CD4-positive, alpha-beta T cell treated with Interleukin-17A for 1 hour (primary cell): ENCODE measurements at regions not wholly inside any gene's neighbourhood (a gene's known extent, or its start where the extent isn't known, plus 50 kb on each side); places are given as distances from the start of the nearest gene placed in this dataset.
A peak's percentile ranks its signal among the peaks of the same experiment; 100 is the strongest.

Experiments used
- DNase-seq: peaks from one replicate; pipeline ENCODE4 v3.0.0-alpha.2; 2020

DNA sequence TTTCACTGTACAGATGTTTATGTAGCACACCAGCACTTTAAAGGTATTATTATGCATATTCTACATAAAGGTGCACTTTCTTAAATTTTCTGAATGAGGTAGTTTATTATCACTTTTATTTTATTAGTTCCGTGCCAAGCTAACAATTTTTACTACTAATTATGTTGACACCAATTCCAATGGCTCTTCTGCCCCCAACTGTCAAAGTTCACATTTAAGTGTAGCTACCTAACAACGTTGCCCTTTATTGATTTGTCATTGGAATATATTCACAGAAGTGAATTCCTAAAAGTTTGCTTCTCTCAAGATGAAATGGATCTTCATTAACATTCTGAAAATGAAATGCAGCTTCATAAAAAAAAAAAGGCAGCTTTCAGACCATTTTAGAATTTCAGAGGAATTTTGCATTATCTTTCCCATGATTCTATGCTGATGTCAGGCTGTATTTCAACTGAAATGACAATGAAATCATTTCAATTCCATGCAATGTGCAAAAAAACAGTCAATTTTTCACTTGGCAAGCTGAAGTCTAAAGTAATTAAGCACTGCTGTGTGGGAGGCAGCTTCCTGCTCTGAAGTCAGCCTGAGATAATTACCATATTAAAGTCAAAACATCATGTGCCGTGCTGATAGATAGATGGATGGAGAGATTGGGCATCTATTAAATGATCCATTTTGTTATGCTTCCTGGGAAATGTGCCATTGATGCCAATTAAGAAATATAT is 229.2 kb downstream of the TTLL7 start:
- no peak for DNase-seq

DNA sequence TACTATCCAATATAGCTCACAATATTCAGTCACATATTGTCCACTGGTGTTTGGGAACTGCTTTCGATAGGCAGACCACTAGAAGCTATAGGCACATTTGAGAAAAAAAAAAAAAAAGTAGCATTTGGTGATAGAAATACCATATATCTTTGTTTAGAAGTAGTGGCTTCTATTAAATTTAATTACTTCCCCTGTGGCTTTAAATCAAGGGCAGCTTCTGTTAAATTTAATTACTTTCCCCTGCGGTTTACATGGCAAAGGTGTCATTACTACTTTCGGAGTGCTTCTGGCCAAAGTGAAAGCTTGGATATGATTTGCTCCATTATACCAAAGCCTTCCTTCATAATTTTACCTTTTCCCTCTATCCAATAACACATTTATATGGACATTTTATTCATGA is 229.9 kb downstream of the TTLL7 start:
- DNase-seq = no peak

DNA sequence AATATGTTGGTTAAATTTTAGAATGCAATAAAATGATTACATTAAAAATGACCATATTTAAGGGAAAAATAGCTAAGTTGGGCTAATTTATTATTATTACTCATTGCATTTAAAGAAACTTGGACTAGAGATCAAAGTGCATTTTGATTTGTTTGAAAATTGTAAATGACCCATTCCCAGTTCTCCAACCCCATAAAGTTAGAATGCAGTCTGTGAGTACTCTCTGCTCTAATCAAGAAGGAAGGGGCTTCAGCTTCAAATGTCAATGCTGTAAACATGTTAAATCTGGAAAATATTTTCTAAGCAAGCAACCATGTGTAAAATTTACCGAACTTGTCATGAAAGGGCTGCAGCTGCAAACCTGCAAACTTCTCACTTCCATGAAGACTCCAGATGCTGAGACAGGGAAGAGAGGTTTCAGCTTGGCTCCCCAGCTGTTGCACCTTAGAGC is 232.7 kb downstream of the TTLL7 start:
- DNase-seq = no peak

DNA sequence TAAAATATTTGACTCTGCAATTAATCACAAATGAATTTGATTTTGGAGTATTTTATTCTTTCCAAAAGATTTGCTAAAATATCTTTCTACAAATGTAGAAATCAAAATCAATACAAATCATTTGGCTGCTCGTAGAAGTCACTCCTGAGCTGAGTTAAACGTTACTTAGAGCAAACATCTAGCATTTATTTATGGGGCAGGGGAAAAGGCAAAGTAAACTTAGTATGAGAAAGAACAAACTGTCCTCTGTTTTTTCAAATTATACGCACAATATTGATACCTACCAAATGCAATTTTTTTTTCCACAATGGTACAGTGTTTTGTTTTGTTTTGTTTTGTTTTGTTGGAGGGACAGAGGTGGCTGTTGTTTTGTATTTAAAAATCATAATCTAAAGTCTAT is 233.8 kb downstream of the TTLL7 start:
- no peak for DNase-seq

DNA sequence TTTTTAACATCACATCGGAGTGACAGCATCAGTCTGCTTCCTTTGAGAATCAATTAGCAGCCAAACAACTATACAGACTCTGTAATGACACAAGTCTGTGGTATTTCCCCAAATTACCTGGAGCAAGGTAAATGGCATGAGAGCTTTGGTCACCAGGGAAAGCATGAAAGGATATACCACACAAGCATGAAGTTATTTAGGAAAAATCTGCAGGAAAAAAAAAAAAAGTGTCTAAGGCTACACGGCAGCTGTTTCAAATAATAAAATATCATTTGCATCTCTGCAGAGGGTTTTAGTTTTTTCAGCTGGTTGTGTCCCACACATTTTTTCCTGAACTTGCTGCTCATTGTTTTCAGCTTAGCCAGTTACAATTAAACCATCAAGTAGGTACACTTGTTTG is 234.7 kb downstream of the TTLL7 start:
- DNase-seq = no peak

DNA sequence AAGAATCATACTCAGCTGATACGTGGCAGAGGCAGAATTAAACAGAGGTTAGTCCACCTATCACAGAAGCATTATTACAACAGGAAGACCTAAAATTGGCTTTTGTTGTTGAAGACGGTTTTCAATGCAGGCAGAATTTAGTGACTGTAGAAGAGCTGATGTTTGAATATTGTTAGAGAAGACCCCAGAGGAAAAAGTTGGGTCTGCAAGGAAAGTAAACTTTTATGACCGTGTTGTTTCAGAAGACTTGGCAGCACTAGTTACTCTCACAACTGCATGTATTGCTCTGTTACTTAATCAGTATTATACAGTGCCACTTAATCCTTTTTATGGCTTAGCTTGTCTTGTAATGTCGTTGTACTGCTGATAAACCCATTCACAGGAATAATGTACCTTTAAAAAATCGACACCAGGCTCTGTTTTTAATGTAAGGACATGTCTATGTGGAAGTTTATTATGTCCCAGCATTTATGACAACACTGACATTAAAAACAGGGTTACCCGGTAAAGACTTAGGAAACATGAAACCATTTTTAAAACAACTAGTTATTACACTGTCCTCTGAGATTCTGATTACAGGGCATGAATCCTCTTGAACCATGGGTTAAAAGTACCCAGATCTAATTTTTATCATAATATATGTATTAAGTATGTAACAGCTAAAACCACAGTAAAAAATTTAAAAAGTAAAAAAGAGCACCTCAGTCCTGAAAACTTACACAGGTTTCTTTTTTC is 235.4 kb downstream of the TTLL7 start:
- no peak for DNase-seq

DNA sequence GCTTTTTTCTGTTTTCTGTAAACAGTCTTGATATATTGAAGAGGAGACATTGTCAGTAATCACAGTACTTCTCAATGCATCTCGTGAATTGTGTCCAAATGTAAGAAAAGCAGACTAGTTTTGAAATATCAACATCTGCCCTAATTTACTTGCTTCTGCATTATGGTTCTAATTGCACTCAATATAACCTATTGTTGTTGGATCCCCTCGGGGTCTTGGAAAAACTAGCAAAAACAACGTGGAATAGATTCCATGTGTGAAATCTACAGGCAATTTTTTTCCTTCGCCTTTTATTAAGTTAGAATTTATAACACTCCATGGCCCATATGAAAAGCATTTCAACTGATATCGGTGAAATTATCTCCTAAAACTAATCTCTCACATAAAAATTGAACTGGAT is 236.5 kb downstream of the TTLL7 start:
- DNase-seq = no peak

DNA sequence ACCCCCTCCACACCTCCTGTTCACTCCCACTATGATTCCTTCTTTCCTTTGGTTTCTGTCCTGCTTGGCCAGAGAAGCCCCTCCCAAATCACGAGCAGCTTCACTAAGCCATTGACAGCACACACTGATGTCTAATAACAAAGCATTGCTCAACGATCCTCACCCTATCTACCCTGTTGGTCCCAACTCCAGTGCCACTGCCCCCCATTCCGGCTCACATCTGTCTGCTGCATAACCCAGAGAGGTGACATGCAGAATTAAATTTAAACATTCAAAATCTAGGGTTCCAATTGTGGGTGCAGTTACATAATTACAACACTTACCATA is 236.9 kb downstream of the TTLL7 start:
- no peak for DNase-seq

DNA sequence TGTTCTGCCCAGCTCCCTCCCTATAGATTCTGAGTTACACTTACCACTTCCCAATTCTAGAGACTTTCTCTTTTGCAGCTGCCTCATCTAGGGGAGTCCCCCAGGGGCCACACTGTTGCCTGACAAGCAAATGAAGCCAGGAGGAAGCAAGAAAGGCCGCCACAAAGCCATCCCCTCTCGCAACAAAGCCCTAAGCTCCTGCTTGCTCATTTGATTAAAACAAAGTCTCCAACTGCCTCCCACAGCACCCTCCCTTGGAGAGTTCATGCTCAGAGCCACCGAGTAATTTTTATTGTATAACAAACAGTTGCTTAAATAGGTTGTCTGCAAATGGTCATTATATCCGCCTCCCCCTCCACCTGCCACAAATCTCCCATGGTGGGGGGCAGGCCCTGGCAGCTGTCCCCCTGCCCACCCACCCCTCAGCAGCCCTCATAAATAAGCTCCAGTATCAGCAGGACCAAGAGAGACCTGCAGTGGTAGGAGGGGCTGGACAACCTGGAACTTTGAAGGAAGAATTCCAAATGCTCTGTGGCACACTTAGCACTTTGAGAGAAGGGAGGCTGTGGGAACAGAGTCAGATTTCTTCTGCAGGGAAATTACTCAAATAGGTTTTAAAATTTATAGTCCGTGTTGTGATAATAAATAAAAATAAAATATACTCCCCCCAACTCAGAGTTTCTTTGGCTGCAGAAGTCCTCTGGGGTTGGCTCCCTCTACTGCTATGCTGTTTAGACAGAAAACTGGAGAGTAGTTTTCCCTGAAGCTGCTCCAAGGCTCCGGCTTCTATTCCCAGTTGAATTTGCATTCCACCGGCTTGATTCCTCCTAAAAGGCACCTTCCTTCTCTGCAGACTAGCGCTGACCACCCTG is 237.5 kb downstream of the TTLL7 start:
- DNase-seq = peak; percentile 3

DNA sequence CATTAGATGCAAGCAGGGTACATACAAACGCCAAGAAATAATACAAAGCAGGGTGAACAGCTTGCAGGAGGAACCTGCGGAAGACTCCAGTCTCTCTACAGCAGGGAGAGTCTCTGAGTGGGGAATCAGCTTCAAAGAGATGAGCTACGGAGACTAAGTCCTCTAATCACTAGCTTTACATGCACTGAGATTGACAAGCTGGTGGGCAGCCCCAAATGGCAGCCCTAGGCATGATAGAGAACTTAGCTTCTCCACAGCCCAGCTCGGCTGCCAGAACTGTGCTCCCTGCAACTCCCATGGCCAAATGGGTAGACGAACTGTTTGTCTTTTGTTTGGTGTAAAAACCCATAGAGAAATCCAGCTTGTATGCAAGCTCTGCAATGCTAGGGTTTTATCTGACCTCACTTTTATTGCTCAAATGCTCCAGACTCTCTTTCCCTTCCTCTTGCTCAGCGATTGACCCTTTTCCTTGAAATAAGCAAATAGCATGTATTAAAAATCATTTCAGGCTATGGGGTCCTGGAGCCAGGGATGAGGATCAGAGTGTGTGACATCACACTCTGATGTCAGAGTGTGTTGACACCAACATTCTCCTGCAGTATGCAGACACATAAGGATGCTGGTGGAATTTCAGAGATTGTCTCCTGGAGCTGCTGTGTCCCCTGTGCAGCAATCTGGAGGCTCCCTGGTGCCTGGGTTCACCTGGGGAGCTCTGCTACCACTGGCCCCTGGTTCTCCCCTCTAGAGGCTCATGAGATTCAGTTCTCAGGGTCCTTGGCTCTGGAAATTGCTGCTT is 238.5 kb downstream of the TTLL7 start:
- no peak for DNase-seq

DNA sequence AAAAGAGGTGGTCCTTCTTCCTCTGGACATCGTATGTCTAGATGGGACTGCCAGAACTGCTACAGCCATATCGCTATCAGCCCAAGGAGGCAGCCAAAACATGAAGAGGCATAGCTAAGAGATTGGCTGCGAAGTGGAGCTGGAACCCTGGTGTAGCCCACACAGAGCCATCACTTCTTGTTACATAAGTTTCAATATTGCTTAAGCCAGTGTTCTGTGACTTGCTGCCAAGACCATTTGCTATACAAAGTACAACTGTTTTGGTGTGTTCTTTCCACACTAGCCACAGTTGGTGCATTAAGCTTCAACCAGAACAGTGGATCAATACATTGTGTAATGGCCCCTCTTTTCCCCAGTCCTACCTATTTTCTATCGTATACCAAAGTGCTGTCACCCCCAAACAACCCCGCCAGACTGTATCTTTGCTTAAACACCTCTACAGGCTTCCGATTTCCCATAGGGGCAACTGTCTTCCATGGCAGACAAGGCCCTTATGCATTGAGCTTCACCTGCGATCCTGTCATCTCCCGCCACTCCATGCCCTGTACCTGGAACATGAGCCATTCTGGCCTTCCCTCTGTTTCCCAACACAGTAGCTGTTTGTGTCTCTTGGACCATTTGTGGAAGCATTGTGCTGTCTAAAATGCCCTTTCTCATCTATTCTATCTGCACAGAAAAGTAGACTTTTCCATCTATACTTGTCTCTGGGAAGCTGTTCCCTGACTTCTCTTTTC is 241.8 kb downstream of the TTLL7 start:
- no peak for DNase-seq

DNA sequence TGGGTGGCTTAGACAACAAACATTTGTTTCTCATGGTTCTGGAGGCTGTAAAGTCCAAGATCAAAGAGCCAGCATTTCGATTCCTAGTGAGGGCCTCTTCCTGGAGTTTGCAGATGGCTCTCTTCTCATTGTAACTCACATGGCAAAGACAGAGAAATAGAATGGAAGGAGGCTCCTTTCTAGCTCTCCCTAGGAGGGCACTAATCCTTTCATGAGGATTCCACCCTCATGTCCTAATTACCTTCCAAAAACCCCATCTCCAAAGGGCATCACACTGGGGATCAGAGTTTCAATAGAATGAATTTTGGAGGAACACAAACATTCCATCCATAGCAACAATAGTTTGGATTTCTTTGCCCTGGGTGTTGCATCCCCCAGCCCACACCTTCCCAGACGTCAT is 247.3 kb downstream of the TTLL7 start:
- DNase-seq = no peak

DNA sequence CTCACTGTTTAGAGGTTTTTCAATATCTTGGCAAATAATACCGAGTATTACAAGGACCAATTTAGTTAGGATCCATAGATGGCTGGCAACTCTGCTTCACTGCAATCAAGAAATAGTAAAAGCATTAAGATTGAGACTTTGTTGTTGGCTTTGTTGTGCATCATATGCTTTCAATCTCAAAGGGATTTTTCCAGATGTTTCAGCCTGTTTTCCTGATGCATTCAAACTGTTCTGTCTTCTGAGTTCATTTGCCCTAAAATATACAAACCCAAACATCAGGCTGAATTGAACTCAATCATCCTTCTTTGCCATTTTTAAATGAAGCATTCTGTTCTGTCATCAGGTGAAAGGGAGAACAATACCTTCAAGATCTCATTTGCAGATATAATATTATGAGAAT is 248.7 kb downstream of the TTLL7 start:
- DNase-seq = no peak

DNA sequence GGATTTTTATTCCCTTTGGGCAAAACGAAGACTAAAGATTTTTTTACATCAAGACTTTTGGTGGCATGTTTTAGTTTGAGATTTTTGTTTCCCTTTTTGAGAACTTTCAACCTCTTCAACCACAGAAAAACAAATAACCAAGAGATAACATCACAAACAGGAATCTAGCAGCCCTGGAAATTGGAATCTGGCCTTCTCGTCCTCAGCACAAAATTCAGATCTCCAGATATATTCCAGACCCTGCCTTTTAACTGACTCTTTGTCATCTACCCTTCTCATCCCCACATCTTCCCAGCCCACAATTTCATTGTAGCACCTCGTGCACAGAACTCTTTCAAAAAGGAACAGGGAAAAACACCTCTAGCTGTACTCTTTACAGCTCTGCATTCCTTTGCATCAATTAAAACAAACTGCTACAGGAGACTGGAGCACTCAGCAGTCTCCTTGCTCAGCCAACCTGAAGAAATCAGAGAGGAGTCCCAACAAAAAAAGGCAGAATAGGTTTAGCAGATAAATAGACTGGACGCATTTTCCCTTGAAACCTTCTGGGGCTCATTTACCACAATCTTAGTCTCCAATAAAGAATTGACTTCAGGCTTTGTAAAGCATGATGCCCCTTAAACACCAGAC is 251.0 kb downstream of the TTLL7 start:
- no peak for DNase-seq

DNA sequence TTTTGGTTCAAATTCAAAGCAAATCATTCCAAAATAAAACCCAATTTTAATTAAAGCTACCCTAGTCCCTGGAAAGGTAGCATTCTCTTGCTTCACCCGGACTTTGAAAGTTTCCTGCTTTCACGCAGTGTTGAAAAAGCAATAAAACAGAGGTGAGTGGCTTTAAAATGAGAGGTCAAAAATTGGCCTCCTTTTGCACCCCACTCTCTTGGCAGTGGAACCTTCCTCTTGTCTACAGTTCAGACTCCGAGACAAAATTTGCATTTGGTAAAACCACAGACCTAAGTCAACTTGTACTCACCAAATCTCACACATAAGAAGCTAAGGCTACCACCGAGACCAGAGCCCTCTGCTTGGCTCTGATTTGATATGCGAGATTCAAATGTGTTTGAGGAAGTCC is 252.7 kb downstream of the TTLL7 start:
- no peak for DNase-seq

DNA sequence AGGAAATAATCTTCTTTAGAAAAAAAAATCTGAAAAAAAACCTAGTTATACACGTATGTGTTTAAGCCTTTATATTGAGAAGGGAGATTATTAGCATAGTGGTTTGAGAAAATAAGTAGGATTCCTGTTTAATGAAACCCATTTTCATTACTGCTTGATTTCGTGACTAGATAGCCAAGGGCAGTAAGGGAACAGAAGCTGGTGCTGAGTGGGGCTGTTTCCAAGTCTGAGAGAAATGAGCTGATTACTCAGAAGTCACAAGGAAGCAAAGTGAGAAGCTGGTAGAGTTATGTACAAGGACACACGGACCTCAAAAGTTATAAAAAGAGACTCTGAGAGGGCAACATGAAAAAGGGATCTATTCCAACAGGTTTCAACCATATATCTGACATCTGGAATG is 256.5 kb downstream of the TTLL7 start:
- DNase-seq = no peak

DNA sequence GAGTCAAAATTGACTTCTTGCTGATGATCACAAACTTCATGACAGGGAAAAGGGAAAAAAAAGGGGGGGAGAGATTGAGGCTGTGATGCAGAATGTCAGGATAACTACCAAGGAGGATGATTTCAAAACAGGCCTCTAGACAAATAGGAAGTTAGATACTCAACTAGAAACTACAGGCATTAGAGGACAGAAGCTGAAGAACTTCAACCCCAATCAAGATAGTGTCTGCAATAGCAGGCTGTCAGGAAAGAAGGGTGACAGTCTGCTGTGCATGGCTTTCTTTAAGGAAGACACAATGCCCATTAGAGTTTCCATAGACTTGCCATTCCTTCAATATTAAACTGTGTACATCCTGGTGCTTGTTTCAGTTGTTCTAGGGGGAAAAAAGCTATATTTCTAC is 257.2 kb downstream of the TTLL7 start:
- no peak for DNase-seq

DNA sequence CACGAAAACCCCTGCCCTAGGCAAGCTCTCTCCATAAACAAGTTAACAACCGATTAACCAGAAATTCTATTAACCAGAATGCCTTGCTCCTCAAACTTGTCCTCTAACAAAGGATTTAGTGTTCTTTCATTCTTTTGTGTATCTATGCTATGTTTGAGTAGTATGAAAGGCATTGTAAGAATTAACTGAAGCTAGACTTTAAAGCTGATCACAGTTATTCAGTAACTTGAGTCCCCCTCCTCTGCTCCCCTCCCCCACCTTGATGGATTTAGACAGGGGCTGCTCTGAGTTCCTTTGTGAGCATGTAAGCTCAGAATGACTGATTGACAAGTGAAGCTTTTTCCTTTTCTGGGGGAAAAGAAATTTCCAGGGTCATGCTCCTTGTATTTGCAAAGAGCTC is 257.6 kb downstream of the TTLL7 start:
- DNase-seq = no peak

DNA sequence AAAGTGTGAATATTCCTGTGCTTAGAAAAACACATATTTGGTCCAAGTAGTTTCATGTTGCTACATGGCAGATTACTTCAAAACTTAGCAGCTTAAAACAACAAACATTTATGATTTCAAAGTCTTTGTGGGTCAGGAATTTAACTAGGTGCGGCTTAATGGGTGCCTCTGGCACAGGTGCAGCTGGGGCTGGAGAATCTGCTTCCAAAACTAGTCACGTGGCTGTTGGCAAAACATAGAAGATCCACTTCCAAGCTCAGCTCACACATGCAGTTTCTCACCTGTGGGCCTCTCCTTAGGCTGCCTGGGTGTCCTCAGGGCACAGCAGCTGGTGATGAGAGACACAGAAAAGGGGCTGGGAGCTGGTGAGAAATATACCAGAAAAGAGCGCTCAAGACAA is 263.4 kb downstream of the TTLL7 start:
- DNase-seq = no peak

DNA sequence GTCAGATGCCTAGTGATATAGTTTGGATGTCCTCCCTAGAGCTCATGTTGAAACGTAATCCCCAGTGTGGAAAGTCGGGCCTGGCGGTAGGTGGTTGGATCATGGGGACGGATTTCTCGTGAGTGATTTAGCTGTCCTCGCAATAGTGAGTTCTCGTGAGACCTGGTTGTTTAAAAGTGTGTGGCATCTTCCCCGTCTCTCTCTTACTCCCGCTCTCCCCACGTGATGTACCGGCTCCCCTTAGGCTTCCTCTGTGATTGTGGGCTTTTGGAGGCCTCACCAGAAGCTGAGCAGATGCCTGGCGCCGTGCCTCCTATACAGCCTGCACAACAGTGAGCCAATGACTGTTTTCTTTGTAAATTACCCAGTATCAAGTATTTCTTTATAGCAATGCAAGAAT is 264.5 kb downstream of the TTLL7 start:
- DNase-seq = no peak

DNA sequence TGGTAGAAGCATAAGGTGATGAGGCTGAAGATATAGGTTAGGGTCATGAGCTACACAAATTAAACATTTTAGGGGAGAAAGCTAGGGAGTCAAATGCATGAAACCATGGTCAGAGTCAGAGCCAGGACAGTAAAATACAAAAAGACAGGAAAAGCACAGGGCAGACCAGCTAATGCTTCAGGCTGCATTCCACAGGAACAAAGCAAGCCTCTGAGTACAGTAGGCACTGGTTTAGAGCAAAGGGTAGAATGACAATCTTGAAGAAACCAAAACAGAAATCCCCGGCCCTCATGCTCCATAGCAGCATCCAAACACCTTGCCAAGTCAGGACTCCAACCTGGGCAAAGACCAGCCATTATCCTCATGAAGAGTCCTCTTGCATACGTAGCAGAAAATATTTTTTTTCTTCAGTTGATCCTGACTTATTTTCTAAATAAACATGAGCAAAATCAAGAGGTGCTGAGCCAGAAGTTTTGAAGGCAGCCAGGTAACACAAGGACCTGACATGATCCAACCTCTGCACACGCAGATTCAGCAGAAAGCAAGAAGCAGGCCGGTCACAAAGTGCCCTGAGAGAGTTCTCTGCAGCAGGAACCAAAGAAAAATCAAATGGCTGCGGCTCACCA is 273.1 kb downstream of the TTLL7 start:
- no peak for DNase-seq
